GM23338 (cell line): ENCODE measurements at regions not wholly inside any gene's neighbourhood (a gene's known extent, or its start where the extent isn't known, plus 50 kb on each side); places are given as distances from the start of the nearest gene placed in this dataset.

Experiments used
- EZH2phosphoT487 ChIP-seq: fragments of 200-600 bp; sonication (generic); IDR thresholded peaks from one replicate; pipeline ENCODE4 v1.8.1; 2018; ENCODE audit warnings: antibody characterized with exemption; ENCODE audit not compliant: unreplicated experiment
- JUNB ChIP-seq: IDR thresholded peaks from one replicate; pipeline ENCODE4 v1.6.1; 2016; ENCODE audit warnings: antibody characterized with exemption; ENCODE audit not compliant: unreplicated experiment
- NANOG ChIP-seq: IDR thresholded peaks from 2 replicates; pipeline ENCODE4 v1.6.1; 2016; ENCODE audit warnings: antibody characterized with exemption, borderline replicate concordance
- POLR2AphosphoS5 ChIP-seq: IDR thresholded peaks from 2 replicates; pipeline ENCODE4 v1.6.1; 2016; ENCODE audit warnings: antibody characterized with exemption, low read depth
- STAT1 ChIP-seq: IDR thresholded peaks from one replicate; pipeline ENCODE4 v1.6.1; 2016; ENCODE audit warnings: antibody characterized with exemption; ENCODE audit not compliant: unreplicated experiment
- ZNF114 ChIP-seq: fragments of 250-450 bp; sonication (Bioruptor Pico); IDR thresholded peaks from 2 replicates; pipeline ENCODE4 v1.5.0; 2020; ENCODE audit warnings: mild to moderate bottlenecking, moderate library complexity
- ZNF331 ChIP-seq: fragments of 250-450 bp; sonication (Bioruptor Pico); IDR thresholded peaks from 2 replicates; pipeline ENCODE4 v1.5.0; 2020; ENCODE audit warnings: low read depth, mild to moderate bottlenecking, moderate library complexity
- TF ChIP-seq, protein P1 (sequence below), 2 experiments: fragments of 200-600 bp in 1 of 2; sonication (generic) in 1 of 2; conservative IDR thresholded peaks; 2 replicates each; pipeline versions ENCODE4 v1.5.1 to v1.6.1; 2016 to 2017; ENCODE audit warnings: antibody characterized with exemption in 2 of 2, low read depth in 2 of 2, mild to moderate bottlenecking in 2 of 2, moderate library complexity in 1 of 2
- TF ChIP-seq, protein P2 (sequence below): IDR thresholded peaks from one replicate; pipeline ENCODE4 v1.6.1; 2018; ENCODE audit warnings: antibody characterized with exemption; ENCODE audit not compliant: unreplicated experiment
- TF ChIP-seq, protein P3 (sequence below): IDR thresholded peaks from 2 replicates; pipeline ENCODE4 v1.6.1; 2016; ENCODE audit warnings: antibody characterized with exemption

DNA sequence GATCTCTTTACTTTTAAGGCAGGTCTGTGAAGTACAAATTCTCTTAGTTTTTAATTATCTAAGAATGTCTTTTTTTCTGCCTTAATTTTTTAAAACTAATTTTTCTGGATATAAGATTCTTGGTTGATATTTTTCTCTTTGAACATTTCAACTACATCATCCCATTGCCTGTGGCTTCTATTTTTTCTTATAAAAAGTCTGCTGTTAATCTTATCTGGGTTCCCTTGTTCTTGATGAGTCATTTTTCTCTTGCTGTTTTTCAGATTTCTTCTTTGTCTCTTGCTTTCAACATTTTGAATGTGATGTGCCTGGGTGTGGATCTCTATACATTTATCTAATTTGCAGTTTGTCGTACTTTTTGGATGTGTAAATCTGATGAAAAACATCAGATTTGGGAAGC lies 525.2 kb upstream of the PBX1 start:
- TF ChIP-seq EZH2phosphoT487: no peak
- TF ChIP-seq, protein P1, sequence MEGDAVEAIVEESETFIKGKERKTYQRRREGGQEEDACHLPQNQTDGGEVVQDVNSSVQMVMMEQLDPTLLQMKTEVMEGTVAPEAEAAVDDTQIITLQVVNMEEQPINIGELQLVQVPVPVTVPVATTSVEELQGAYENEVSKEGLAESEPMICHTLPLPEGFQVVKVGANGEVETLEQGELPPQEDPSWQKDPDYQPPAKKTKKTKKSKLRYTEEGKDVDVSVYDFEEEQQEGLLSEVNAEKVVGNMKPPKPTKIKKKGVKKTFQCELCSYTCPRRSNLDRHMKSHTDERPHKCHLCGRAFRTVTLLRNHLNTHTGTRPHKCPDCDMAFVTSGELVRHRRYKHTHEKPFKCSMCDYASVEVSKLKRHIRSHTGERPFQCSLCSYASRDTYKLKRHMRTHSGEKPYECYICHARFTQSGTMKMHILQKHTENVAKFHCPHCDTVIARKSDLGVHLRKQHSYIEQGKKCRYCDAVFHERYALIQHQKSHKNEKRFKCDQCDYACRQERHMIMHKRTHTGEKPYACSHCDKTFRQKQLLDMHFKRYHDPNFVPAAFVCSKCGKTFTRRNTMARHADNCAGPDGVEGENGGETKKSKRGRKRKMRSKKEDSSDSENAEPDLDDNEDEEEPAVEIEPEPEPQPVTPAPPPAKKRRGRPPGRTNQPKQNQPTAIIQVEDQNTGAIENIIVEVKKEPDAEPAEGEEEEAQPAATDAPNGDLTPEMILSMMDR (conservative IDR thresholded peaks at IDR 0.05; ENCODE audit: low read depth in 2 of 2): no peak
- no peak for TF ChIP-seq POLR2AphosphoS5
- TF ChIP-seq NANOG: no peak
- TF ChIP-seq, protein P2, sequence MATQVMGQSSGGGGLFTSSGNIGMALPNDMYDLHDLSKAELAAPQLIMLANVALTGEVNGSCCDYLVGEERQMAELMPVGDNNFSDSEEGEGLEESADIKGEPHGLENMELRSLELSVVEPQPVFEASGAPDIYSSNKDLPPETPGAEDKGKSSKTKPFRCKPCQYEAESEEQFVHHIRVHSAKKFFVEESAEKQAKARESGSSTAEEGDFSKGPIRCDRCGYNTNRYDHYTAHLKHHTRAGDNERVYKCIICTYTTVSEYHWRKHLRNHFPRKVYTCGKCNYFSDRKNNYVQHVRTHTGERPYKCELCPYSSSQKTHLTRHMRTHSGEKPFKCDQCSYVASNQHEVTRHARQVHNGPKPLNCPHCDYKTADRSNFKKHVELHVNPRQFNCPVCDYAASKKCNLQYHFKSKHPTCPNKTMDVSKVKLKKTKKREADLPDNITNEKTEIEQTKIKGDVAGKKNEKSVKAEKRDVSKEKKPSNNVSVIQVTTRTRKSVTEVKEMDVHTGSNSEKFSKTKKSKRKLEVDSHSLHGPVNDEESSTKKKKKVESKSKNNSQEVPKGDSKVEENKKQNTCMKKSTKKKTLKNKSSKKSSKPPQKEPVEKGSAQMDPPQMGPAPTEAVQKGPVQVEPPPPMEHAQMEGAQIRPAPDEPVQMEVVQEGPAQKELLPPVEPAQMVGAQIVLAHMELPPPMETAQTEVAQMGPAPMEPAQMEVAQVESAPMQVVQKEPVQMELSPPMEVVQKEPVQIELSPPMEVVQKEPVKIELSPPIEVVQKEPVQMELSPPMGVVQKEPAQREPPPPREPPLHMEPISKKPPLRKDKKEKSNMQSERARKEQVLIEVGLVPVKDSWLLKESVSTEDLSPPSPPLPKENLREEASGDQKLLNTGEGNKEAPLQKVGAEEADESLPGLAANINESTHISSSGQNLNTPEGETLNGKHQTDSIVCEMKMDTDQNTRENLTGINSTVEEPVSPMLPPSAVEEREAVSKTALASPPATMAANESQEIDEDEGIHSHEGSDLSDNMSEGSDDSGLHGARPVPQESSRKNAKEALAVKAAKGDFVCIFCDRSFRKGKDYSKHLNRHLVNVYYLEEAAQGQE: no peak
- TF ChIP-seq JUNB: no peak
- TF ChIP-seq, protein P3, sequence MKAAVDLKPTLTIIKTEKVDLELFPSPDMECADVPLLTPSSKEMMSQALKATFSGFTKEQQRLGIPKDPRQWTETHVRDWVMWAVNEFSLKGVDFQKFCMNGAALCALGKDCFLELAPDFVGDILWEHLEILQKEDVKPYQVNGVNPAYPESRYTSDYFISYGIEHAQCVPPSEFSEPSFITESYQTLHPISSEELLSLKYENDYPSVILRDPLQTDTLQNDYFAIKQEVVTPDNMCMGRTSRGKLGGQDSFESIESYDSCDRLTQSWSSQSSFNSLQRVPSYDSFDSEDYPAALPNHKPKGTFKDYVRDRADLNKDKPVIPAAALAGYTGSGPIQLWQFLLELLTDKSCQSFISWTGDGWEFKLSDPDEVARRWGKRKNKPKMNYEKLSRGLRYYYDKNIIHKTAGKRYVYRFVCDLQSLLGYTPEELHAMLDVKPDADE: no peak
- no peak for TF ChIP-seq STAT1
- no peak for TF ChIP-seq ZNF331
- TF ChIP-seq ZNF114: no peak
